ENCODE measurements at regions not wholly inside any gene's neighbourhood (a gene's known extent, or its start where the extent isn't known, plus 50 kb on each side); places are given as distances from the start of the nearest gene placed in this dataset.
A peak's percentile ranks its signal among the peaks of the same experiment; 100 is the strongest.

- POLR2A ChIA-PET = no interaction called here
- peak; percentile 84 for FAIRE-seq
- H3K79me2 ChIP-seq (ENCODE audit: control insufficient read depth, insufficient read depth, low read length) = no peaks in the 10 kb centered on the region
- no peaks in the 10 kb centered on the region for H3K9me1 ChIP-seq (replicated peaks; ENCODE audit: control insufficient read depth, extremely low read depth, insufficient read depth, low read length)
- H3K9me3 ChIP-seq (replicated peaks; ENCODE audit: control insufficient read depth, insufficient read depth, low read length) = no peaks in the 10 kb centered on the region
- intact Hi-C loops (cut with micrococcal nuclease) = loop anchor here (1.0 to 2.0 kb wide), 2 partner anchors 95 to 341 kb away; no protein-coding TSS in a partner anchor
- H2AFZ ChIP-seq (ENCODE audit: low read depth, low read length) = peak overlapping the region; percentile 13
- H3K36me3 ChIP-seq (ENCODE audit: control insufficient read depth in 2 of 2, extremely low read depth in 1 of 2, insufficient read depth in 2 of 2, low read length in 2 of 2) = no peaks in the 10 kb centered on the region
- H3K9ac ChIP-seq (replicated peaks; ENCODE audit: extremely low read depth, insufficient read depth, low read length) = peak overlapping the region; percentile 32
- H4K20me1 ChIP-seq (replicated peaks; ENCODE audit: control insufficient read depth, extremely low read depth, insufficient read depth, low read length) = no peaks in the 10 kb centered on the region
- H3K27me3 ChIP-seq (ENCODE audit: control insufficient read depth in 2 of 2, insufficient read depth in 2 of 2, low read length in 2 of 2) = no peaks in the 10 kb centered on the region
- H3K27ac ChIP-seq (ENCODE audit: insufficient read depth, low read depth, low read length) = peak overlapping the region; percentile 45
- no TSS peak for BruUV-seq (replicated peaks)
- TF ChIP-seq GATA2 (IDR thresholded peaks at IDR 0.05; ENCODE audit: insufficient read depth, insufficient read length, low read depth, low read length) (peak; percentile 39), MAX (IDR thresholded peaks at IDR 0.05; ENCODE audit: insufficient read depth, insufficient read length) (no peak), FOS (IDR thresholded peaks at IDR 0.05; ENCODE audit: borderline replicate concordance, insufficient read depth, low read length) (peak; percentile 32)
- CTCF ChIA-PET = interaction anchor here (0.9 kb wide), 1 partner anchor 32 kb away, joined by 3 read pairs; no protein-coding TSS in a partner anchor
- H3K4me2 ChIP-seq (ENCODE audit: insufficient read depth, low read length) = peak overlapping the region; percentile 37
- H3K4me1 ChIP-seq (ENCODE audit: control insufficient read depth, extremely low read depth, insufficient read depth, low read length) = peaks cover 34% of the 10 kb centered on the region
- H3K4me3 ChIP-seq (replicated peaks in 1 of 3; ENCODE audit: insufficient read depth in 1 of 3, low read depth in 1 of 3, low read length in 3 of 3) = no peak overlapping the region
- peak; percentile 55 for DNase-seq (ENCODE audit: low read depth, low spot score)
- dilution Hi-C loops (cut with MboI; ENCODE audit: extremely low pct_ligation_motif_present, low sequenced_read_pairs) = no loop called here
Observed at GRCh38 chr6:134519465-134519864, 201.6 kb upstream of the SGK1 start.

DNA sequence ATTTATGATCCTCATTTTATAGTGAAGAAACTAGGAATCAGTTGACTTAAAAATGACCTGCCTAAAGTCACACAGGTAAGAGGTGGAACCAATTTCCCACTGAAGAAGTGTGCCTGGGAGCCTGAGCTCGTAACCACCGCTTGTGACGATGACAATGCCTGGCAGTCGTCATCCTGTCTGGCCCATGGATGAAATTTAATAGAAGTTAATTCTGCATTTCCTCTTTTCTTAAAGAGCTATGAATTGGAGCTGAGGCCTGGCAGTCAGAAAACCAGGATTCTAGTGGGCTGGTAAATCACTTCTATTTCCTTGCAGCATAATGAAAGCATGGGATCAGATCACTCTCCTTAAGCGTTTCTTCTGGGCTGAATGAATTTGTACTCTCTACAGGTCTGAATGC lies 200.0 kb upstream of the SGK1 start:
- no TSS peak for BruUV-seq (replicated peaks)
- Histone ChIP-seq H3K27ac (ENCODE audit: insufficient read depth, low read depth, low read length) (peak overlapping the region; percentile 65), H3K79me2 (ENCODE audit: control insufficient read depth, insufficient read depth, low read length) (no peaks in the 10 kb centered on the region), H4K20me1 (replicated peaks; ENCODE audit: control insufficient read depth, extremely low read depth, insufficient read depth, low read length) (no peaks in the 10 kb centered on the region), H3K4me2 (ENCODE audit: insufficient read depth, low read length) (no peak overlapping the region), H3K9me3 (replicated peaks; ENCODE audit: control insufficient read depth, insufficient read depth, low read length) (no peaks in the 10 kb centered on the region), H3K27me3 (ENCODE audit: control insufficient read depth in 2 of 2, insufficient read depth in 2 of 2, low read length in 2 of 2) (no peaks in the 10 kb centered on the region), H2AFZ (ENCODE audit: low read depth, low read length) (no peak overlapping the region), H3K9ac (replicated peaks; ENCODE audit: extremely low read depth, insufficient read depth, low read length) (peak overlapping the region; percentile 11), H3K36me3 (ENCODE audit: control insufficient read depth in 2 of 2, extremely low read depth in 1 of 2, insufficient read depth in 2 of 2, low read length in 2 of 2) (no peaks in the 10 kb centered on the region), H3K9me1 (replicated peaks; ENCODE audit: control insufficient read depth, extremely low read depth, insufficient read depth, low read length) (no peaks in the 10 kb centered on the region), H3K4me3 (replicated peaks in 1 of 3; ENCODE audit: insufficient read depth in 1 of 3, low read depth in 1 of 3, low read length in 3 of 3) (no peak overlapping the region), H3K4me1 (ENCODE audit: control insufficient read depth, extremely low read depth, insufficient read depth, low read length) (peaks cover 37% of the 10 kb centered on the region)
- TF ChIP-seq CTCF (IDR thresholded peaks at IDR 0.05; ENCODE audit: extremely low read depth in 1 of 2, insufficient read depth in 1 of 2, low read depth in 1 of 2, low read length in 2 of 2) (no peak), POLR2AphosphoS5 (IDR thresholded peaks at IDR 0.05; ENCODE audit: insufficient read depth, low read depth, low read length) (no peak), GATA2 (IDR thresholded peaks at IDR 0.05; ENCODE audit: insufficient read depth, insufficient read length, low read depth, low read length) (no peak), EZH2 (IDR thresholded peaks at IDR 0.05; ENCODE audit: borderline replicate concordance, low read depth, low read length, severe bottlenecking) (no peak), JUN (IDR thresholded peaks at IDR 0.05; ENCODE audit: borderline replicate concordance, insufficient read depth, insufficient read length, low read depth) (no peak), MYC (IDR thresholded peaks at IDR 0.05; ENCODE audit: low read depth, low read length) (no peak), FOS (IDR thresholded peaks at IDR 0.05; ENCODE audit: borderline replicate concordance, insufficient read depth, low read length) (no peak), MAX (IDR thresholded peaks at IDR 0.05; ENCODE audit: insufficient read depth, insufficient read length) (no peak), POLR2A (IDR thresholded peaks at IDR 0.05; ENCODE audit: low read depth, low read length) (no peak)
- intact Hi-C loops (cut with micrococcal nuclease) (loop anchor here (2.0 kb wide), 2 partner anchors 33 to 93 kb away; no protein-coding TSS in a partner anchor), dilution Hi-C loops (cut with MboI; ENCODE audit: extremely low pct_ligation_motif_present, low sequenced_read_pairs) (no loop called here)
- ChIA-PET POLR2A (no interaction called here), CTCF (interaction anchor here (0.8 to 1.2 kb wide), 3 partner anchors 7 to 344 kb away, joined by 3 to 4 read pairs (median 3); no protein-coding TSS in a partner anchor)
- FAIRE-seq (no peak), DNase-seq (ENCODE audit: low read depth, low spot score) (no peak)

All from endothelial cell of umbilical vein (primary cell).